NT2/D1 (cell line): ENCODE measurements at regions not wholly inside any gene's neighbourhood (a gene's known extent, or its start where the extent isn't known, plus 50 kb on each side); places are given as distances from the start of the nearest gene placed in this dataset.

ENCODE experiments used
- SUZ12 ChIP-seq: IDR thresholded peaks from 2 replicates; pipeline ENCODE4 v1.6.1; 2011; ENCODE audit not compliant: insufficient read length, insufficient read depth; ENCODE audit errors: extremely low read depth
- YY1 ChIP-seq: IDR thresholded peaks from 2 replicates; pipeline ENCODE4 v1.6.1; 2011; ENCODE audit not compliant: insufficient read length, insufficient read depth
- ZNF274 ChIP-seq: IDR thresholded peaks from 2 replicates; pipeline ENCODE4 v1.6.1; 2011; ENCODE audit warnings: mild to moderate bottlenecking, low read depth, low read length

DNA sequence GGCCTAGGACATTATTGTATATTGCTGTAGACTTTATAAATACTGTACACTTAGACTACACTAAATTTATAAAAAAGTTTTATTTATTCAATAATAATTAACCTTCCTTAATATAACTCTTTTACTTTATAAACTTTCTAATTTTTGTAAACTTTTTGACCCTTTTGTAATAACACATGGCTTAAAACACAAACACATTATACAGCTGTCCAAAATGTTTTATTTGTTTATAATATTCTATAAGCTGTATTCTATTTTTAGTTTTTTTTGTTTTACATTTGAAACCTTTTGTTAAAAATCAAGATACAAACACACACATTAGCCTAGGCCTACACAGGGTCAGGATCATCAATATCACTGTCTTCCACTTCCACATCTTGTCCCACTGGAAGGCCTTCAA lies 190.0 kb downstream of the BMP4 start:
- no peak for TF ChIP-seq ZNF274
- TF ChIP-seq YY1: no peak
- no peak for TF ChIP-seq SUZ12
